Esophagus muscularis mucosa (tissue), 4 donors: ENCODE measurements at regions not wholly inside any gene's neighbourhood (a gene's known extent, or its start where the extent isn't known, plus 50 kb on each side); places are given as distances from the start of the nearest gene placed in this dataset.
"Not testable (repeated sequence)": the region's sequence is repeated elsewhere in the genome, so short reads cannot be mapped to it uniquely, and the experiment has no call there.

Experiments
- DNase-seq: peaks from one replicate; pipeline ENCODE4 v3.0.0-alpha.2; 2017; ENCODE audit errors: extremely low spot score
- H3K27ac ChIP-seq, 4 donors: fragments of 200-600 bp; sonication (generic); replicated peaks in 1 of 4; 1 replicate in 3 of 4; 2 replicates in 1 of 4; pipeline ENCODE4 v1.5.1; 2016 to 2019; ENCODE audit warnings: mild to moderate bottlenecking in 1 of 4
- H3K27me3 ChIP-seq, 4 donors: fragments of 200-600 bp; sonication (generic); one replicate each; pipeline versions ENCODE4 v1.5.1 to v1.6.0; 2016 to 2019
- H3K36me3 ChIP-seq, 4 donors: fragments of 200-600 bp; sonication (generic); one replicate each; pipeline ENCODE4 v1.5.1; 2016 to 2019
- H3K4me1 ChIP-seq, 4 donors: fragments of 200-600 bp; sonication (generic); one replicate each; pipeline ENCODE4 v1.5.1; 2016 to 2019
- H3K4me3 ChIP-seq, 4 donors: fragments of 200-600 bp; sonication (generic); 1 replicate in 2 of 4; 2 replicates in 2 of 4; pipeline ENCODE4 v1.5.1; 2016 to 2019; ENCODE audit warnings: mild to moderate bottlenecking in 4 of 4, moderate library complexity in 1 of 4
- H3K9me3 ChIP-seq, 4 donors: fragments of 200-600 bp; sonication (generic); 1 replicate in 3 of 4; 2 replicates in 1 of 4; pipeline ENCODE4 v1.5.1; 2016 to 2019
- EP300 ChIP-seq: sonication (generic); formaldehyde crosslinking; IDR thresholded peaks from one replicate; pipeline ENCODE4 v1.6.1; 2017; ENCODE audit warnings: antibody characterized with exemption
- POLR2A ChIP-seq: fragments of 450-650 bp; IDR thresholded peaks from one replicate; pipeline ENCODE4 v1.6.1; 2017; ENCODE audit warnings: antibody characterized with exemption, moderate library complexity, mild to moderate bottlenecking, low read depth
- POLR2AphosphoS5 ChIP-seq, 2 donors: sonication (generic); formaldehyde crosslinking; IDR thresholded peaks; one replicate each; pipeline ENCODE4 v1.6.1; 2017; ENCODE audit warnings: antibody characterized with exemption in 2 of 2
- WGBS: methylation state at CpG from one replicate; pipeline ENCODE4 v1.1.5; 2018; 5-methylcytosine and 5-hydroxymethylcytosine counted together
- intact Hi-C: fragments of 100-400 bp; cut with DNase I; formaldehyde crosslinking; loops from one replicate; pipeline ENCODE4 v1.15.1; 2023
- TF ChIP-seq, protein P1 (sequence below), 3 experiments: fragments of 200-600 bp in 2 of 3; fragments of 450-650 bp in 1 of 3; sonication (generic) in 2 of 3; IDR thresholded peaks; one replicate each; pipeline ENCODE4 v1.5.1; 2017 to 2019; ENCODE audit warnings: antibody characterized with exemption in 3 of 3, mild to moderate bottlenecking in 2 of 3, moderate library complexity in 1 of 3

DNA sequence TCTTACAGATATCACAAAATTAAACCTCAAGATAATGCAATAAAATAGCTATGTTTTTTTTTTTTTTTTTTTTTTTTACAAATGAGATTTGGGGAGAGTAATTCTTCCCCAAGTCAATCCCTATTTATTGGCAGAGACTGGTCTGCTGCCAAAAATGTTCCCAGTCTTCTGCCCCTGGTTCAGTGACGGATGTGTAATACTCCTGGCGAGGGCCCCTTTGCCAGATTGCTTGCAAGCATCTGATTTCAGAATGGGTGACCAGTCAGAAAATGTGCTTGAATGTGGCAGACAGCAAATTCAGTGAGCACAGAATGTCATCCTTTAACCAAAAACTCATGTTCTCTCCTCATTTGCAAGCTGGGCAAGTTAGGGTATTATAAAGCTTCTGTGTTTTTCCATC lies 363.8 kb upstream of the MTNR1B start:
- Histone ChIP-seq H3K9me3 (no peaks in the 10 kb centered on the region), H3K4me1 (no peaks in the 10 kb centered on the region), H3K36me3 (no peaks in the 10 kb centered on the region), H3K27ac (no peak overlapping the region), H3K27me3 (no peaks in the 10 kb centered on the region), H3K4me3 (no peak overlapping the region)
- 88% methylated on average over 2 of the region's 2 CpGs for WGBS
- intact Hi-C loops: no loop called here
- TF ChIP-seq POLR2A (no peak), POLR2AphosphoS5 (IDR thresholded peaks at IDR 0.05) (no peak), EP300 (no peak)
- TF ChIP-seq, protein P1, sequence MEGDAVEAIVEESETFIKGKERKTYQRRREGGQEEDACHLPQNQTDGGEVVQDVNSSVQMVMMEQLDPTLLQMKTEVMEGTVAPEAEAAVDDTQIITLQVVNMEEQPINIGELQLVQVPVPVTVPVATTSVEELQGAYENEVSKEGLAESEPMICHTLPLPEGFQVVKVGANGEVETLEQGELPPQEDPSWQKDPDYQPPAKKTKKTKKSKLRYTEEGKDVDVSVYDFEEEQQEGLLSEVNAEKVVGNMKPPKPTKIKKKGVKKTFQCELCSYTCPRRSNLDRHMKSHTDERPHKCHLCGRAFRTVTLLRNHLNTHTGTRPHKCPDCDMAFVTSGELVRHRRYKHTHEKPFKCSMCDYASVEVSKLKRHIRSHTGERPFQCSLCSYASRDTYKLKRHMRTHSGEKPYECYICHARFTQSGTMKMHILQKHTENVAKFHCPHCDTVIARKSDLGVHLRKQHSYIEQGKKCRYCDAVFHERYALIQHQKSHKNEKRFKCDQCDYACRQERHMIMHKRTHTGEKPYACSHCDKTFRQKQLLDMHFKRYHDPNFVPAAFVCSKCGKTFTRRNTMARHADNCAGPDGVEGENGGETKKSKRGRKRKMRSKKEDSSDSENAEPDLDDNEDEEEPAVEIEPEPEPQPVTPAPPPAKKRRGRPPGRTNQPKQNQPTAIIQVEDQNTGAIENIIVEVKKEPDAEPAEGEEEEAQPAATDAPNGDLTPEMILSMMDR (IDR thresholded peaks at IDR 0.05): no peak
- DNase-seq: no peak

DNA sequence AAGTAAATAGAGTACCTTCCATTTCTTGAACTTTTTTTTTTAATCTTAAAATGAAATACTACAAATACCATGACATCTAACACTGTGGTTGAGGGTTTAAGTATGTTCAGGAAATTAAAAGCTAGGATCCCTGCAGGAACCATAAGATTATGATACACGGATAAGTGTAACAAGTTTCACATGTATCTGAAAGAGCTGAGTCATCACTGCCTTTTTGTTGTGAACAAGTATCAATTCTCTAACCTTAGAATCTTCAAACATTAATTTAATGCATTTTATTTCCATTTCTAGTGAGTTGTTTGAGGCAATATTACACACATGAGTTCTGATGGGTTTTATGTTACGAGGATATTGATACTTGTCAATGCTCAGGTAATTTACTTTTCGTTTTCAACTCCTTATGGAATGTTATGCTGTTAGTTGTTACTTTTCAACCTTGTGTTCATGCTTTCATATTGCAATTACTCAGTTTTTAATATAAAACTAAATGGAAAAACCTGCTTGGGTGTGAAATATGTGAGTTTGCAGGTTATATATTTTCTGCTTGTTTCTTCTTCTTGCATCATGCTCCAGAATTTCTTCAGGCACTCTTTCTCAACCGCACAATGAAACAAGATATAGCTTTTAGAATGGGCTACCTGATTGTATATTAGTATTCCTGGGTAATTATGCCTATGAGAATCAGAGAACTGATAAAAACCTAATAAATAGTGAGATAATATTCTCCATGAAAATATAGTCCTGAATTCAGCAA lies 361.3 kb upstream of the MTNR1B start:
- TF ChIP-seq POLR2AphosphoS5 (IDR thresholded peaks at IDR 0.05) (no peak), POLR2A (no peak), EP300 (no peak)
- TF ChIP-seq, protein P1 (IDR thresholded peaks at IDR 0.05): no peak
- Histone ChIP-seq H3K27me3 (no peaks in the 10 kb centered on the region), H3K4me3 (no peak overlapping the region), H3K36me3 (no peaks in the 10 kb centered on the region), H3K27ac (no peak overlapping the region), H3K4me1 (no peaks in the 10 kb centered on the region), H3K9me3 (no peaks in the 10 kb centered on the region)
- no peak for DNase-seq
- 88% methylated on average over 4 of the region's 4 CpGs for WGBS
- intact Hi-C loops: no loop called here

DNA sequence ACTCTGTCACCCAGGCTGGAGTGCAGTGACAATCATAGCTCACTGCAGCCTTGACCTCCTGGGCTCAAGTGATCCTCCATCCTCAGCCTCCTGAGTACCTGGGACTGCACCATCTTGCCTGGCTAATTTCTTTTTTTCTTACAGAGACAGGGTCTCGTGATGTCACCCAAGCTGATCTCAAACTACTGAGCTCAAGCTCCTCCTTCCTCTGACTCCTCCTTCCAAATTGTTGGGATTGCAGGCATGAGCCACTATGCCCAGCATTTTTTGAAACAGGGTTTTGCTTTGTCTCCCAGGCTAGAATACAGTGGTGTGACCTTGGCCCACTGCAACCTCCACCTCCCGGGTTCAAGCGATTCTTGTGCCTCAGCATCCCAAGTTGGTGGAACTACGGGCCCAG lies 358.3 kb upstream of the MTNR1B start:
- WGBS: 97% methylated on average over 4 of the region's 4 CpGs

DNA sequence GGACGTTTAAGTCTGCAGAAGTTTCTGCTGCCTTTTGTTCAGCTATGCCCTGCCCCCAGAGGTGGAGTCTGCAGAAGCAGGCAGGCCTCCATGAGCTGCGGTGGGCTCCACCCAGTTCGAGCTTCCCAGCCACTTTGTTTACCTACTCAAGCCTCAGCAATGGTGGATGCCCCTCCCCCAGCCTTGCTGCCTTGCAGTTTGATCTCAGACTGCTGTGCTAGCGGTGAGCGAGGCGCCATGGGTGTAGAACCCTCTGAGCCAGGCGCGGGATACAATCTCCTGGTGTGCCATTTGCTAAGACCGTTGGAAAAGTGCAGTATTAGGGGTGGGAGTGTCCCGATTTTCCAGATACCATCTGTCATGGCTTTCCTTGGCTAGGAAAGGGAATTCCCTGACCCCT lies 351.4 kb upstream of the MTNR1B start:
- H3K27ac ChIP-seq, intact Hi-C loops, H3K27me3 ChIP-seq, H3K36me3 ChIP-seq, H3K4me1 ChIP-seq, H3K4me3 ChIP-seq, H3K9me3 ChIP-seq: not testable (repeated sequence)
- peak; percentile 14 for DNase-seq
- WGBS: 97% methylated on average over 9 of the region's 10 CpGs

More for the DNA sequence above, 358.3 kb upstream of the MTNR1B start:
- Histone ChIP-seq H3K4me3 (no peak overlapping the region), H3K9me3 (no peaks in the 10 kb centered on the region), H3K36me3 (no peaks in the 10 kb centered on the region), H3K27me3 (no peaks in the 10 kb centered on the region), H3K4me1 (no peaks in the 10 kb centered on the region), H3K27ac (no peak overlapping the region)
- no peak for DNase-seq
- TF ChIP-seq, protein P1 (IDR thresholded peaks at IDR 0.05): no peak
- TF ChIP-seq EP300 (no peak), POLR2AphosphoS5 (IDR thresholded peaks at IDR 0.05) (no peak), POLR2A (no peak)
- intact Hi-C loops: no loop called here

DNA sequence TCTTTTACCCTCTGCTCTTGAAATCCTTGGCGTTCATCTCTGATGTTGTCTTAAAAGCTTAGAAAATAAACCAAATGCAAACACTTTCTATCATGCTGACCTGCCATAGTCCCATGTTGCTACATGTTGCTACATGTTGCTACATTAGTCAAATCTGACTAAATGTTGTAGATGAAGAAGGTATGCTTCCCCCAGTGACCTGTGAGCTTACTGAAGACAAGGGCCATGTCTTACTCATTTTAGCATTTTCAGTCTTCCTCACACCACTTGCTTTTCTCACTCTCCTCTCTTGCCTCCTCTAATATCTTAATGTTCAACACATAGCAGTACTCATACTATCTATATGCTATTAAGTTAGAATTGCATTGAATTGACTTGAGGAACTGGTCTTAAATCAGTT lies 346.4 kb upstream of the MTNR1B start:
- H3K27ac ChIP-seq: no peak overlapping the region
- H3K36me3 ChIP-seq: no peaks in the 10 kb centered on the region
- peaks cover 0 to under 1% (median 0%) of the 10 kb centered on the region in 4 donors for H3K9me3 ChIP-seq
- no peak for DNase-seq
- H3K4me3 ChIP-seq: no peak overlapping the region
- TF ChIP-seq POLR2AphosphoS5 (IDR thresholded peaks at IDR 0.05) (no peak), EP300 (no peak), POLR2A (no peak)
- TF ChIP-seq, protein P1 (IDR thresholded peaks at IDR 0.05): no peak
- peaks cover 0 to 15% (median 8%) of the 10 kb centered on the region in 4 donors for H3K4me1 ChIP-seq
- no peaks in the 10 kb centered on the region for H3K27me3 ChIP-seq
- WGBS: 79% methylated on average over 1 of the region's 1 CpG
- intact Hi-C loops: no loop called here
